IMR-90 (cell line): ENCODE measurements at regions not wholly inside any gene's neighbourhood (a gene's known extent, or its start where the extent isn't known, plus 50 kb on each side); places are given as distances from the start of the nearest gene placed in this dataset.

Experiments used
- ATAC-seq: fragments of 200-7000 bp; cut with Tn5 transposase; 2 replicates; pipeline ENCODE4 v1.9.1; 2020; ENCODE audit warnings: low read depth, mild to moderate bottlenecking, moderate library complexity
- BruUV-seq: library from RNA; stranded (reverse); fragments of 400-500 nt; replicated peaks from 2 replicates; lab custom pipeline; 2021; lab: Mats Ljungman, UMichigan
- CTCF ChIA-PET: fragments of 300-600 bp; formaldehyde crosslinking; extraction: SDS; loops from one replicate; lab custom pipeline; 2021; ENCODE audit warnings: antibody characterized with exemption; lab: Yijun Ruan, JAX
- POLR2A ChIA-PET: fragments of 300-600 bp; sonication (Branson Sonifier 250); formaldehyde crosslinking; loops from one replicate; lab custom pipeline; 2022; ENCODE audit warnings: antibody characterized with exemption; ENCODE audit not compliant: unreplicated experiment; lab: Charles Lee
- DNase-seq: peaks from one replicate; pipeline ENCODE4 v3.0.0; 2013
- H2AFZ ChIP-seq: replicated peaks from 2 replicates; pipeline ENCODE3; 2013; ENCODE audit warnings: low read length, mild to moderate bottlenecking; ENCODE audit not compliant: poor library complexity
- H2AK5ac ChIP-seq: 2 replicates; pipeline ENCODE4 v1.6.1; 2013; ENCODE audit warnings: low read depth, low read length, inconsistent platforms
- H2AK9ac ChIP-seq: replicated peaks from 2 replicates; pipeline ENCODE3; 2013; ENCODE audit warnings: mild to moderate bottlenecking, low read depth, low read length, moderate library complexity; ENCODE audit not compliant: poor library complexity
- H2BK120ac ChIP-seq: 2 replicates; pipeline ENCODE4 v1.6.1; 2013; ENCODE audit warnings: low read depth, low read length, inconsistent platforms
- H2BK15ac ChIP-seq: 3 replicates; pipeline ENCODE4 v1.6.1; 2013; ENCODE audit warnings: low read depth, low read length, inconsistent platforms
- H2BK20ac ChIP-seq: 2 replicates; pipeline ENCODE4 v1.6.1; 2013; ENCODE audit warnings: low read depth, mild to moderate bottlenecking, inconsistent platforms, low read length, moderate library complexity
- H2BK5ac ChIP-seq: 2 replicates; pipeline ENCODE4 v1.6.1; 2013; ENCODE audit warnings: mild to moderate bottlenecking, low read depth, low read length, inconsistent platforms; ENCODE audit not compliant: poor library complexity, severe bottlenecking
- H3K14ac ChIP-seq: replicated peaks from 2 replicates; pipeline ENCODE4 v1.6.1; 2013; ENCODE audit warnings: low read depth, low read length, inconsistent platforms
- H3K18ac ChIP-seq: 2 replicates; pipeline ENCODE4 v1.6.1; 2013; ENCODE audit warnings: low read depth, low read length, control low read depth
- H3K23ac ChIP-seq: 2 replicates; pipeline ENCODE4 v1.6.1; 2013; ENCODE audit warnings: low read depth, low read length, inconsistent platforms
- H3K27ac ChIP-seq: 2 replicates; pipeline ENCODE4 v1.5.1; 2013; ENCODE audit warnings: mild to moderate bottlenecking, control low read depth, low read length; ENCODE audit not compliant: insufficient read depth
- H3K27me3 ChIP-seq: 2 replicates; pipeline ENCODE4 v1.6.1; 2013; ENCODE audit warnings: low read length; ENCODE audit not compliant: control insufficient read depth, insufficient read depth
- H3K36me3 ChIP-seq: 2 replicates; pipeline ENCODE4 v1.6.1; 2013; ENCODE audit warnings: low read length, mixed read lengths; ENCODE audit not compliant: control insufficient read depth, insufficient read depth
- H3K4ac ChIP-seq: 2 replicates; pipeline ENCODE4 v1.6.1; 2013; ENCODE audit warnings: low read depth, low read length, inconsistent platforms
- H3K4me1 ChIP-seq: 2 replicates; pipeline ENCODE4 v1.6.1; 2013; ENCODE audit warnings: low read length, mixed read lengths; ENCODE audit not compliant: control insufficient read depth, insufficient read depth
- H3K4me2 ChIP-seq: 2 replicates; pipeline ENCODE4 v1.6.1; 2013; ENCODE audit warnings: low read depth, mild to moderate bottlenecking, control low read depth, low read length, moderate library complexity
- H3K4me3 ChIP-seq: 2 replicates; pipeline ENCODE4 v1.5.1; 2013; ENCODE audit warnings: low read depth, mild to moderate bottlenecking, control low read depth, low read length, moderate library complexity; ENCODE audit not compliant: insufficient read depth
- H3K56ac ChIP-seq: 2 replicates; pipeline ENCODE4 v1.6.1; 2013; ENCODE audit warnings: low read length, inconsistent platforms; ENCODE audit not compliant: insufficient read depth; ENCODE audit errors: extremely low read depth
- H3K79me1 ChIP-seq, 2 experiments: 2 replicates each; pipeline ENCODE4 v1.6.1; 2013; ENCODE audit warnings: low read length in 2 of 2, inconsistent platforms in 1 of 2, low read depth in 1 of 2
- H3K9ac ChIP-seq: 2 replicates; pipeline ENCODE4 v1.6.1; 2013; ENCODE audit warnings: low read depth, low read length, control low read depth
- H3K9me1 ChIP-seq: 2 replicates; pipeline ENCODE4 v1.6.1; 2013; ENCODE audit warnings: low read length, inconsistent platforms; ENCODE audit not compliant: insufficient read depth
- H3K9me3 ChIP-seq: 2 replicates; pipeline ENCODE4 v1.6.1; 2013; ENCODE audit warnings: low read length; ENCODE audit not compliant: control insufficient read depth, insufficient read depth
- H4K20me1 ChIP-seq: 2 replicates; pipeline ENCODE4 v1.6.1; 2013; ENCODE audit warnings: low read length, inconsistent platforms; ENCODE audit not compliant: insufficient read depth
- H4K5ac ChIP-seq: 2 replicates; pipeline ENCODE4 v1.6.1; 2013; ENCODE audit warnings: mild to moderate bottlenecking, low read depth, low read length, control low read depth
- H4K8ac ChIP-seq, 2 experiments: 2 replicates each; pipeline ENCODE4 v1.6.1; 2013; ENCODE audit warnings: low read depth in 2 of 2, low read length in 2 of 2, control low read depth in 1 of 2, inconsistent platforms in 1 of 2
- H4K91ac ChIP-seq: 2 replicates; pipeline ENCODE4 v1.6.1; 2013; ENCODE audit warnings: low read depth, low read length, inconsistent platforms; ENCODE audit not compliant: insufficient read depth
- BHLHE40 ChIP-seq: fragments of 150-350 bp; IDR thresholded peaks from 2 replicates; pipeline ENCODE4 v1.6.1; 2016; ENCODE audit warnings: mild to moderate bottlenecking, low read depth, low read length
- FOS ChIP-seq: fragments of 150-350 bp; IDR thresholded peaks from 2 replicates; pipeline ENCODE4 v1.6.1; 2016; ENCODE audit warnings: low read depth, low read length
- MAFK ChIP-seq: IDR thresholded peaks from 2 replicates; pipeline ENCODE4 v1.6.1; 2012; ENCODE audit warnings: low read depth, low read length, improper control_type of control experiment
- MAZ ChIP-seq: IDR thresholded peaks from 2 replicates; pipeline ENCODE4 v1.6.1; 2012; ENCODE audit warnings: low read depth, mild to moderate bottlenecking, low read length, improper control_type of control experiment, moderate library complexity, borderline replicate concordance
- MXI1 ChIP-seq: IDR thresholded peaks from 2 replicates; pipeline ENCODE4 v1.6.1; 2012; ENCODE audit warnings: low read depth, mild to moderate bottlenecking, low read length, moderate library complexity, borderline replicate concordance
- NFE2L2 ChIP-seq: fragments of 150-350 bp; IDR thresholded peaks from 2 replicates; pipeline ENCODE4 v1.6.1; 2016; ENCODE audit warnings: low read depth, mild to moderate bottlenecking, low read length
- POLR2A ChIP-seq: IDR thresholded peaks from 2 replicates; pipeline ENCODE4 v1.6.1; 2012; ENCODE audit warnings: mild to moderate bottlenecking, low read depth, low read length
- RCOR1 ChIP-seq: IDR thresholded peaks from 2 replicates; pipeline ENCODE4 v1.6.1; 2012; ENCODE audit warnings: mild to moderate bottlenecking, low read length, improper control_type of control experiment; ENCODE audit not compliant: insufficient replicate concordance
- RFX5 ChIP-seq: IDR thresholded peaks from 2 replicates; pipeline ENCODE4 v1.8.0; 2012; ENCODE audit warnings: low read depth, mild to moderate bottlenecking, low read length, moderate library complexity
- WGBS, 2 experiments: methylation state at CpG; one replicate each; pipeline versions ENCODE4 v1.1.5 to v1.1.7; 2013; ENCODE audit warnings: missing lambda C conversion rate in 2 of 2; ENCODE audit not compliant: insufficient read length in 1 of 2; ENCODE audit errors: extremely low coverage in 2 of 2; 5-methylcytosine and 5-hydroxymethylcytosine counted together
- dilution Hi-C: fragments of 300-500 bp; cut with HindIII; formaldehyde crosslinking; loops from one replicate; pipeline ENCODE4 v1.14.3; 2018; ENCODE audit warnings: low sequenced_read_pairs; ENCODE audit not compliant: unreplicated experiment
- in situ Hi-C: fragments of 300-500 bp; cut with MboI; formaldehyde crosslinking; loops from 3 replicates; pipeline ENCODE4 v1.14.3; 2019; ENCODE audit warnings: low sequenced_read_pairs, inconsistent platforms, mixed read lengths
- intact Hi-C: fragments of 100-400 bp; cut with micrococcal nuclease; formaldehyde crosslinking; loops from 2 replicates; pipeline ENCODE4 v1.10.0; 2022
- TF ChIP-seq, protein P1 (sequence below): fragments of 150-350 bp; IDR thresholded peaks from 2 replicates; pipeline ENCODE4 v1.6.1; 2016; ENCODE audit warnings: low read depth, mild to moderate bottlenecking, low read length, moderate library complexity, borderline replicate concordance
- TF ChIP-seq, protein P2 (sequence below): fragments of 150-350 bp; IDR thresholded peaks from 2 replicates; pipeline ENCODE4 v1.6.1; 2017; ENCODE audit warnings: mild to moderate bottlenecking, antibody characterized with exemption, low read length, low read depth

DNA sequence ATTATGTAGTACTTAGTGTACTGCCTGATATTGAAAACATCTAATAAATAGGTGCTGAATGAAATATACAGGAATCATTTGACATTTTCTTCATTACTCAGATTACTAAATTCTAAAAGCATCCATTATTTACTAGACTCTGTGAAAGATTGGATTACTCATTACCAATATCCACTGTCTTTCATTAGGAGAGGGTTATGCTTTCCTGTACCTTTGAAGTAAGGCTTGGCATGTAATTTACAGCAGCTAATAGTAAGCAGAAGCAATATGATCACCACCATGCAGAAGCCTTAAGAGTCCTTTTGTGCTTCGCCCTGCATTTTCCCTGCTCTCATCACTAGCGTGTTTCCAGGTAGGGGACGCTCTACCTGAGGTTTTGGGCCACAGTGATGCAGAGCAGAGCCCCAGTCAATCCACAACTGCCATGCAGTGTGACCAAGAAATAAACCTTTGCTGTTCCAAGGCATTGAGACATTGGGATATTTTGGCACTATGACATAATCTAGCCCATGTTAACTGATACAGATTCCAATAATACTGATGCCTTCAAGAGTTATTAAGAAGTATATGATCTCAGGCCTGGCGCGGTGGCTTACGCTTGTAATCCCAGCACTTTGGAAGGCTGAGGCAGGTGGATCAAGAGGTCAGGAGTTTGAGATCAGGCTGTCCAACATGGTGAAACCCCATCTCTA, 502.8 kb upstream of the MARCKS start:
- H2BK120ac ChIP-seq: peak overlapping the region; percentile 45

More for the DNA sequence above, 502.8 kb upstream of the MARCKS start:
- Histone ChIP-seq H4K20me1 (no peaks in the 10 kb centered on the region), H3K36me3 (no peaks in the 10 kb centered on the region), H3K27ac (0 out of 2 replicates have a peak overlapping the region, but pooled peaks have one; percentile 6), H4K91ac (peak overlapping the region; percentile 73), H3K27me3 (no peaks in the 10 kb centered on the region), H2BK20ac (peak overlapping the region; percentile 71; the same call in 1 of the 2 replicates), H3K18ac (peak overlapping the region; percentile 31; the same call in 1 of the 2 replicates), H2AFZ (no peak overlapping the region), H3K14ac (0 out of 2 replicates have a peak overlapping the region, but pooled peaks have one; percentile 77), H2BK15ac (peak overlapping the region; percentile 80; the same call in 2 of the 3 replicates), H3K4me2 (no peak overlapping the region), H3K79me1 (no peaks in the 10 kb centered on the region), H3K9ac (no peak overlapping the region), H4K5ac (peak overlapping the region; percentile 69; the same call in 1 of the 2 replicates), H3K9me3 (no peaks in the 10 kb centered on the region), H3K4me3 (no peak overlapping the region), H3K9me1 (peaks cover 13% of the 10 kb centered on the region), H3K4me1 (peaks cover 22% of the 10 kb centered on the region), H2BK5ac (peak overlapping the region; percentile 69), H2AK9ac (no peak overlapping the region), H3K23ac (no peak overlapping the region), H3K4ac (peak overlapping the region; percentile 84), H3K56ac (no peak overlapping the region), H2AK5ac (peak overlapping the region; percentile 73; the same call in 1 of the 2 replicates), H4K8ac (peak overlapping the region; percentile 43 to 44; a peak in 2 of 4 replicates)
- DNase-seq: no peak
- CTCF ChIA-PET: interaction anchor here (1.0 kb wide), 1 partner anchor 11 kb away, joined by 4 read pairs; no protein-coding TSS in a partner anchor
- dilution Hi-C loops: no loop called here
- TF ChIP-seq RFX5: no peak
- TF ChIP-seq FOS: no peak
- TF ChIP-seq BHLHE40: no peak
- no peak for TF ChIP-seq POLR2A
- no peak for TF ChIP-seq RCOR1
- TF ChIP-seq MXI1: no peak
- TF ChIP-seq NFE2L2: no peak
- no peak for TF ChIP-seq MAZ
- TF ChIP-seq, protein P1, sequence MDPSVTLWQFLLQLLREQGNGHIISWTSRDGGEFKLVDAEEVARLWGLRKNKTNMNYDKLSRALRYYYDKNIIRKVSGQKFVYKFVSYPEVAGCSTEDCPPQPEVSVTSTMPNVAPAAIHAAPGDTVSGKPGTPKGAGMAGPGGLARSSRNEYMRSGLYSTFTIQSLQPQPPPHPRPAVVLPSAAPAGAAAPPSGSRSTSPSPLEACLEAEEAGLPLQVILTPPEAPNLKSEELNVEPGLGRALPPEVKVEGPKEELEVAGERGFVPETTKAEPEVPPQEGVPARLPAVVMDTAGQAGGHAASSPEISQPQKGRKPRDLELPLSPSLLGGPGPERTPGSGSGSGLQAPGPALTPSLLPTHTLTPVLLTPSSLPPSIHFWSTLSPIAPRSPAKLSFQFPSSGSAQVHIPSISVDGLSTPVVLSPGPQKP: no peak
- no peak for TF ChIP-seq MAFK
- TF ChIP-seq, protein P2, sequence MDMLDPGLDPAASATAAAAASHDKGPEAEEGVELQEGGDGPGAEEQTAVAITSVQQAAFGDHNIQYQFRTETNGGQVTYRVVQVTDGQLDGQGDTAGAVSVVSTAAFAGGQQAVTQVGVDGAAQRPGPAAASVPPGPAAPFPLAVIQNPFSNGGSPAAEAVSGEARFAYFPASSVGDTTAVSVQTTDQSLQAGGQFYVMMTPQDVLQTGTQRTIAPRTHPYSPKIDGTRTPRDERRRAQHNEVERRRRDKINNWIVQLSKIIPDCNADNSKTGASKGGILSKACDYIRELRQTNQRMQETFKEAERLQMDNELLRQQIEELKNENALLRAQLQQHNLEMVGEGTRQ: no peak
- POLR2A ChIA-PET: no interaction called here
- no peak for ATAC-seq
- intact Hi-C loops: loop anchor here (10.0 kb wide), 1 partner anchor 570 kb away; no protein-coding TSS in a partner anchor
- no TSS peak for BruUV-seq
- in situ Hi-C loops: no loop called here
- WGBS, 2 experiments: no CpG with 5 or more reads among the region's 6 CpGs
